ENCODE measurements at regions not wholly inside any gene's neighbourhood (a gene's known extent, or its start where the extent isn't known, plus 50 kb on each side); places are given as distances from the start of the nearest gene placed in this dataset.

GRCh38 chr7:16026253-16027020 is 340.0 kb upstream of the MEOX2 start:
- no peak for DNase-seq (ENCODE audit: low read depth)
- no peak for TF ChIP-seq CTCF (IDR thresholded peaks at IDR 0.05; ENCODE audit: low read depth, low read length)
- no peak for TF ChIP-seq MAX (IDR thresholded peaks at IDR 0.05; ENCODE audit: low read depth, low read length)
- no peak for TF ChIP-seq MYC (IDR thresholded peaks at IDR 0.05; ENCODE audit: low read depth, low read length)
- TF ChIP-seq POLR2A (IDR thresholded peaks at IDR 0.05; ENCODE audit: extremely low read depth, insufficient read length) = no peak

GRCh38 chr7:16025696-16026095 is 339.2 kb upstream of the MEOX2 start:
- no peak for DNase-seq (ENCODE audit: low read depth)
- TF ChIP-seq CTCF (IDR thresholded peaks at IDR 0.05; ENCODE audit: low read depth, low read length) (no peak), POLR2A (IDR thresholded peaks at IDR 0.05; ENCODE audit: extremely low read depth, insufficient read length) (no peak), MAX (IDR thresholded peaks at IDR 0.05; ENCODE audit: low read depth, low read length) (no peak), MYC (IDR thresholded peaks at IDR 0.05; ENCODE audit: low read depth, low read length) (no peak)
- H3K4me3 ChIP-seq (ENCODE audit: low read depth, low read length) = no peak overlapping the region

More at GRCh38 chr7:16026253-16027020, 340.0 kb upstream of the MEOX2 start:
- H3K4me3 ChIP-seq (ENCODE audit: low read depth, low read length) = no peak overlapping the region

GRCh38 chr7:16023503-16023902 is 337.0 kb upstream of the MEOX2 start:
- no peak for TF ChIP-seq POLR2A (IDR thresholded peaks at IDR 0.05; ENCODE audit: extremely low read depth, insufficient read length)
- no peak for TF ChIP-seq MYC (IDR thresholded peaks at IDR 0.05; ENCODE audit: low read depth, low read length)
- no peak for TF ChIP-seq MAX (IDR thresholded peaks at IDR 0.05; ENCODE audit: low read depth, low read length)
- no peak for TF ChIP-seq CTCF (IDR thresholded peaks at IDR 0.05; ENCODE audit: low read depth, low read length)
- H3K4me3 ChIP-seq (ENCODE audit: low read depth, low read length) = no peak overlapping the region
- no peak for DNase-seq (ENCODE audit: low read depth)

- no peak for DNase-seq (ENCODE audit: low read depth)
- no peak overlapping the region for H3K4me3 ChIP-seq (ENCODE audit: low read depth, low read length)
- no peak for TF ChIP-seq MYC (IDR thresholded peaks at IDR 0.05; ENCODE audit: low read depth, low read length)
- no peak for TF ChIP-seq POLR2A (IDR thresholded peaks at IDR 0.05; ENCODE audit: extremely low read depth, insufficient read length)
- no peak for TF ChIP-seq CTCF (IDR thresholded peaks at IDR 0.05; ENCODE audit: low read depth, low read length)
- no peak for TF ChIP-seq MAX (IDR thresholded peaks at IDR 0.05; ENCODE audit: low read depth, low read length)
These were observed 336.6 kb upstream of the MEOX2 start for GRCh38 chr7:16023046-16023445.

GRCh38 chr7:16021851-16022250 is 335.4 kb upstream of the MEOX2 start:
- no peak overlapping the region for H3K4me3 ChIP-seq (ENCODE audit: low read depth, low read length)
- no peak for DNase-seq (ENCODE audit: low read depth)
- TF ChIP-seq POLR2A (IDR thresholded peaks at IDR 0.05; ENCODE audit: extremely low read depth, insufficient read length) = no peak
- TF ChIP-seq MAX (IDR thresholded peaks at IDR 0.05; ENCODE audit: low read depth, low read length) = no peak
- TF ChIP-seq CTCF (IDR thresholded peaks at IDR 0.05; ENCODE audit: low read depth, low read length) = no peak
- no peak for TF ChIP-seq MYC (IDR thresholded peaks at IDR 0.05; ENCODE audit: low read depth, low read length)

All from NB4 (cell line).